Common myeloid progenitor, CD34-positive (primary cell): ENCODE measurements at regions not wholly inside any gene's neighbourhood (a gene's known extent, or its start where the extent isn't known, plus 50 kb on each side); places are given as distances from the start of the nearest gene placed in this dataset.

Experiments used
- CTCF ChIA-PET: fragments of 350-600 bp; sonication (Branson Sonifier 250); formaldehyde crosslinking; loops from one replicate; lab custom pipeline; 2021; ENCODE audit warnings: antibody characterized with exemption; lab: Charles Lee
- POLR2A ChIA-PET: fragments of 350-600 bp; sonication (Branson Sonifier 250); formaldehyde crosslinking; loops from one replicate; lab custom pipeline; 2021; ENCODE audit warnings: antibody characterized with exemption; lab: Charles Lee
- DNase-seq, 3 donors: peaks; one replicate each; pipeline versions ENCODE4 v3.0.0 to v3.0.0-alpha.2; 2013
- H3K27ac ChIP-seq, 2 experiments: 1 replicate in 1 of 2; 2 replicates in 1 of 2; pipeline ENCODE4 v1.7.0; 2013; ENCODE audit warnings: inconsistent platforms in 2 of 2, low read length in 2 of 2, mild to moderate bottlenecking in 2 of 2, low read depth in 1 of 2, moderate library complexity in 1 of 2; ENCODE audit not compliant: severe bottlenecking in 2 of 2, insufficient read depth in 1 of 2, poor library complexity in 1 of 2
- H3K27me3 ChIP-seq, 5 experiments: replicated peaks in 2 of 5; 1 replicate in 3 of 5; 2 replicates in 2 of 5; pipeline versions ENCODE4 v1.6.1 to v1.7.0; 2013; ENCODE audit warnings: low read length in 4 of 5, mild to moderate bottlenecking in 2 of 5, moderate library complexity in 2 of 5, inconsistent platforms in 1 of 5; ENCODE audit not compliant: insufficient read depth in 5 of 5, control insufficient read depth in 4 of 5
- H3K36me3 ChIP-seq, 4 experiments: 1 replicate in 2 of 4; 2 replicates in 2 of 4; pipeline versions ENCODE4 v1.6.1 to v1.7.0; 2013; ENCODE audit warnings: low read length in 3 of 4, control low read depth in 1 of 4, mild to moderate bottlenecking in 1 of 4; ENCODE audit not compliant: control insufficient read depth in 4 of 4, insufficient read depth in 4 of 4
- H3K4me1 ChIP-seq, 4 experiments: 1 replicate in 3 of 4; 2 replicates in 1 of 4; pipeline versions ENCODE4 v1.6.1 to v1.7.1; 2013; ENCODE audit warnings: low read length in 3 of 4, mild to moderate bottlenecking in 3 of 4, control low read depth in 1 of 4, inconsistent platforms in 1 of 4, moderate library complexity in 1 of 4; ENCODE audit not compliant: control insufficient read depth in 4 of 4, insufficient read depth in 4 of 4; ENCODE audit errors: control extremely low read depth in 1 of 4
- H3K4me3 ChIP-seq, 7 experiments: 1 replicate in 4 of 7; 2 replicates in 3 of 7; pipeline versions ENCODE4 v1.5.1 to v1.7.0; 2013; ENCODE audit warnings: mild to moderate bottlenecking in 7 of 7, low read length in 6 of 7, moderate library complexity in 6 of 7, inconsistent platforms in 2 of 7, low read depth in 2 of 7, control low read depth in 1 of 7; ENCODE audit not compliant: insufficient read depth in 4 of 7, control insufficient read depth in 1 of 7; ENCODE audit errors: extremely low read depth in 1 of 7
- H3K9me3 ChIP-seq, 5 experiments: 1 replicate in 4 of 5; 2 replicates in 1 of 5; pipeline versions ENCODE4 v1.6.1 to v1.7.1; 2013; ENCODE audit warnings: low read length in 4 of 5, mild to moderate bottlenecking in 2 of 5, inconsistent platforms in 1 of 5, low read depth in 1 of 5, moderate library complexity in 1 of 5; ENCODE audit not compliant: control insufficient read depth in 4 of 5, insufficient read depth in 2 of 5; ENCODE audit errors: control extremely low read depth in 1 of 5
- WGBS: methylation state at CpG from one replicate; pipeline ENCODE4 v1.1.5; 2013; ENCODE audit not compliant: insufficient coverage; 5-methylcytosine and 5-hydroxymethylcytosine counted together

DNA sequence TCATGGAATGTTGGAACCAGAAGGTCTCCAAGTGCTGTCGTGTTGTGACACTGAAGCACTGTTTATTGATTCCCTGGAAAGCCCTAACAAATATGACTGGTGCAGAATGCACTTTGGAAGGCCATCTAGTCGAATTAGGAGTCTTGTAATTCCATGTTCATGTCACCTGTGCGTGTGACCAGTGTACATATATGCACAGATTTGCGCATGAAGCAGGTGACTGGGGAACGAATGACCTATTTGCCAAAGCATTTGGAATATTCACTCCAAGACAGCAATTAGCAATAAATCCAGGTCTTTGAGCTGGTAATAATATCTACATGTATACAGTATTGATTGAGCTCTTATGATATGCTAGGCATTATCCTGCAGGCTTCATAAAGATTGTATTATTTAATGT lies 177.5 kb upstream of the PFN2 start:
- H3K4me1 ChIP-seq: peaks cover 4 to 23% (median 19%) of the 10 kb centered on the region in 4 experiments
- H3K4me3 ChIP-seq: no peak overlapping the region
- H3K27ac ChIP-seq: no peak overlapping the region
- CTCF ChIA-PET: interaction anchor here (0.7 to 1.5 kb wide), 3 partner anchors 14 to 70 kb away, joined by 3 to 4 read pairs (median 3); no protein-coding TSS in a partner anchor
- WGBS: 98% methylated on average over 4 of the region's 5 CpGs
- no peaks in the 10 kb centered on the region for H3K36me3 ChIP-seq
- H3K9me3 ChIP-seq: peaks cover 0 to 2% (median 0%) of the 10 kb centered on the region in 5 experiments
- POLR2A ChIA-PET: interaction anchor here (0.7 kb wide), 1 partner anchor 181 kb away, joined by 3 read pairs; no protein-coding TSS in a partner anchor
- no peaks in the 10 kb centered on the region for H3K27me3 ChIP-seq
- no peak for DNase-seq

DNA sequence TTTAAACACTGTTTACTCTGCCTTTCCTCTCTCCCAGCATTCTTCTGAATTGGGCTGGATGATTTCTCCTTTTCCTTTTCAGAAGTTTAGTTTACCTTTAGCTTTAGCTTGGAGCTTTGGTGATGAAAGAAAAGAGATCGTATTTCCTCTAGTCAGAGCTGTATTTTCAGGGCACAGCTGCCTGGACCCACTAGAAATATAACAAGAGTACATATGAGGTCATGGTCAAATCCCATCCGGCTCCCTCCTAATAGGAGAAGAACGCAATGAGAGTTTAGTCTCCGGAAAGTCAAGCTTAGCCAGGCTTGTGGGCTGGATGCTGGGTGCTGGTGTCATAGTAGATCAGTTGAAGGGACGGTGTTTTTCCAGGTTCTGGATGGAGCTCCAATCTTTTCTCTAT lies 177.1 kb upstream of the PFN2 start:
- CTCF ChIA-PET: interaction anchor here (0.7 to 1.5 kb wide), 4 partner anchors 10 to 69 kb away, joined by 3 to 4 read pairs (median 3); no protein-coding TSS in a partner anchor
- H3K9me3 ChIP-seq: peaks cover 0 to 2% (median 0%) of the 10 kb centered on the region in 5 experiments
- POLR2A ChIA-PET: interaction anchor here (0.6 to 0.7 kb wide), 2 partner anchors 181 to 271 kb away, joined by 3 read pairs; no protein-coding TSS in a partner anchor
- no peak overlapping the region for H3K4me3 ChIP-seq
- no peak for DNase-seq
- H3K27ac ChIP-seq: no peak overlapping the region
- 81% methylated on average over 4 of the region's 5 CpGs for WGBS
- no peaks in the 10 kb centered on the region for H3K36me3 ChIP-seq
- no peaks in the 10 kb centered on the region for H3K27me3 ChIP-seq
- H3K4me1 ChIP-seq: peaks cover 4 to 23% (median 19%) of the 10 kb centered on the region in 4 experiments

DNA sequence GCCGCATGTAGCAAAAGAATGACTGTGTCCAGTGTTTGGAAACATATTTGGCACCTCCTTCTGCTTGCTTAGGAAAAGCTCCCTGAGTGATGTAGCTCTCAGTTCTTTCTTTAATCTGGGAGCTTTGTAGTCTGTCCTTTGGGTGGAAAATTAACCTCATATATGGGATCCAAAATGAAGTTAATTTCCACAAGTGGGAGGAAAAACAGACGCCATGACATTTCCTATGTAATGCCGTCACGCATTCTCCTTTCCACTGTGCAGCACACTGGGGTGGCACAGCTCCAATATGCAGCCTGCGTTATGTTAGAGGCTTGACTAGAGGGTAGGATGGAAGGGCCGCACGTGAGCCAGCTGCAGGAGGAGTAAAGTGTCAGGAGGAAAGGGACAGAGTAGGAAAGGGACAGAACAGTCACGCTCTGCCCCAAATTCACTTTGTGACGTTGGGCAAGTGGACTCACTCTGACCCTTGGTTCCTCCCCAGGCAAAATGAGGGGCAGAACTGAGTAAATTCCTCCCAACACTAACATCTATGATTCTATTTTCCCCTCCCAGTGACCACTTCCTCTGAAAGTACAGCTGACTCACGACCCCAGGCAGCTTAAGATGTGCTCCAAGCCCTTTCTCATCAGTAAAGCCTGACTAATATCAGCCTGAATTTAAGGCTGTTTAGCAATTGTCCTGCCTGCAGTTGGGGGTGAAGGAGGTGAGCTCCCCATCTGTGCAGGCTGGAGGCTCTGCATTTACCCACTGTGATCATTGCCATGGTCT lies 176.5 kb upstream of the PFN2 start:
- H3K27me3 ChIP-seq: no peaks in the 10 kb centered on the region
- ChIA-PET POLR2A (interaction anchor here (0.6 to 0.7 kb wide), 2 partner anchors 180 to 271 kb away, joined by 3 read pairs; no protein-coding TSS in a partner anchor), CTCF (interaction anchor here (0.7 to 1.5 kb wide), 4 partner anchors 11 to 69 kb away, joined by 3 to 4 read pairs (median 3); no protein-coding TSS in a partner anchor)
- DNase-seq: peak; percentile 34 to 81 (median 75)
- H3K27ac ChIP-seq: no peak overlapping the region
- H3K9me3 ChIP-seq: no peaks in the 10 kb centered on the region
- whole genome bisulfite sequencing: 62% methylated on average over 7 of the region's 10 CpGs
- no peaks in the 10 kb centered on the region for H3K36me3 ChIP-seq
- H3K4me3 ChIP-seq: no peak overlapping the region
- H3K4me1 ChIP-seq: peaks cover 4 to 23% (median 19%) of the 10 kb centered on the region in 4 experiments

DNA sequence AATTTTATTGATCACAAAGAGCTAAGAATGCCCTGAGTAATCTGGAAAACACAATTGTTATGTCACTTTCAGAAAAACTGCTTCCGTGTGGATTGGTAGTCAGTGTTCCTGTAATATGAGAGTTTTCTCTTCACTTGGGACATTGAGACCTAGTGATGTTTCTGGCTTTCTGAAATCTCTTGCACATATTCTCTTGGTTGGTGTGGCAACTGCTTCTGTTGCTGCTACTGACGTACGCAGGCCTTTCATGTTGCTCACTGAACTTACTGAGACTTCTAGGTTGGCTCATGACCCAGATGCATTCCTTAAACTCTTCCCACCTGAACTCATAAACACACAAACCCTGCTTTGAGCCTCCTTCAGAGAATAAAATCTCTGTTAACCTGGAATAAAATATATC lies 175.0 kb upstream of the PFN2 start:
- Histone ChIP-seq H3K27ac (no peak overlapping the region), H3K27me3 (no peaks in the 10 kb centered on the region), H3K4me3 (no peak overlapping the region), H3K9me3 (no peaks in the 10 kb centered on the region), H3K4me1 (peaks cover 4 to 23% (median 19%) of the 10 kb centered on the region in 4 experiments), H3K36me3 (no peaks in the 10 kb centered on the region)
- DNase-seq: no peak
- CTCF ChIA-PET: no interaction called here
- POLR2A ChIA-PET: no interaction called here
- 100% methylated on average over 3 of the region's 3 CpGs for WGBS

DNA sequence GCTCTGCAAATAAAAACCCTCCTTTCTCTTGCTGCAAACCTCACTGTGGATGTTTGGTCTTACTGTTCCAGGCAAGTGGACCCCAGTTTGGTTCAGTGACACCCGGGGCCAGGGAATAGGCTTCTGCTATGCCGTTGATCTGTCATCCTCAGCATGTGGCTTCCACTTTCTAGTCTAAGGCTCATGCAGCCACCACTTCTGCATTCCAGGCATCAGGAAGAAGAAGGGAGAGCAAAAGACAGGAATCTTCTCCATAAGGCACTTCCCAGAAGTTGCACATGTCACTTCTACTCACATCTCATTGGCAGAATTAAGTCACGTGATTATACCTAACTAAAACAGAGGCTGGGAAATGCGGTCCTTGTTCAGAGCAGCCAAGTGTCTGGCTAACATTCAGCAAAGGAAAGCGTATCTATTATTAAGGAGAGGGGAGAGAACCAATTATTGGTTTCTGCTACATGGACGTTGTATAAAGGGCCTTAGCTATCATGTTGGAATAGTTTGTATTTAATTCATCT lies 173.6 kb upstream of the PFN2 start:
- Histone ChIP-seq H3K4me1 (peaks cover 4 to 23% (median 19%) of the 10 kb centered on the region in 4 experiments), H3K9me3 (no peaks in the 10 kb centered on the region), H3K36me3 (no peaks in the 10 kb centered on the region), H3K27ac (no peak overlapping the region), H3K4me3 (peak overlapping the region in 3 of 7 experiments; percentile 15 to 42 (median 40)), H3K27me3 (no peaks in the 10 kb centered on the region)
- CTCF ChIA-PET: no interaction called here
- 60% methylated on average over 3 of the region's 6 CpGs for WGBS
- peak in 2 of 3 donors; percentile 35 to 49 for DNase-seq
- POLR2A ChIA-PET: no interaction called here

DNA sequence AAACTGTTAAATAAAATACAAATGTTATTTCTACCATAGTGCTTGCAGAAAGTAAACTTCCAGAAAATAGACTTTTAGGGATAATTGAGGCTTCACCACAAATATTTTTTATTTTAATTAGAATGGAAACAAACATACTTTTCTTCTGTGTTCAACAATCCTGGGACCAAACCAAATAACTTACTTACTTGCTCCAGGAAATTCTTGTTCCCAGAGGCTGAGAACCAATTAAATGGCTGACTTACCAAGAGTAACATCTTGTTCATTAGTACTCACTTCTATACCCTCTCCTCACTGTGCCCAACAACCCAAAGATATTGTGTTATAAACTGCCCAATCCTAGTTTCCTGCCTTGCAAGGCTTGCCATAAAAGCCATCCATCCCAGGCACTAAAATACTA lies 172.2 kb upstream of the PFN2 start:
- Histone ChIP-seq H3K27me3 (no peaks in the 10 kb centered on the region), H3K4me1 (peaks cover 4 to 22% (median 18%) of the 10 kb centered on the region in 4 experiments), H3K27ac (no peak overlapping the region), H3K36me3 (no peaks in the 10 kb centered on the region), H3K9me3 (peaks cover 0 to 1% (median 0%) of the 10 kb centered on the region in 5 experiments), H3K4me3 (no peak overlapping the region)
- ChIA-PET CTCF (no interaction called here), POLR2A (no interaction called here)
- no peak for DNase-seq
